LNCAP (cell line): ENCODE measurements at regions not wholly inside any gene's neighbourhood (a gene's known extent, or its start where the extent isn't known, plus 50 kb on each side); places are given as distances from the start of the nearest gene placed in this dataset.

Source experiments
- CTCF ChIP-seq: fragments of 450-650 bp; IDR thresholded peaks from 2 replicates; pipeline ENCODE4 v1.5.1; 2017; ENCODE audit warnings: mild to moderate bottlenecking

- no peak for TF ChIP-seq CTCF
These were observed 56.3 kb upstream of the CPNE8 start for GRCh38 chr12:38961683-38962082.

- no peak for TF ChIP-seq CTCF
These were observed 55.6 kb upstream of the CPNE8 start for GRCh38 chr12:38961012-38961411.

- TF ChIP-seq CTCF: no peak
These were observed 50.9 kb upstream of the CPNE8 start for GRCh38 chr12:38956337-38956736.
